Endodermal cell (in vitro differentiated cells): ENCODE measurements at regions not wholly inside any gene's neighbourhood (a gene's known extent, or its start where the extent isn't known, plus 50 kb on each side); places are given as distances from the start of the nearest gene placed in this dataset.
"Not testable (repeated sequence)": the region's sequence is repeated elsewhere in the genome, so short reads cannot be mapped to it uniquely, and the experiment has no call there.

Experiments used
- DNase-seq: peaks from one replicate; pipeline ENCODE4 v3.0.0-alpha.2; 2017
- H3K27ac ChIP-seq: 2 replicates; pipeline ENCODE4 v1.5.1; 2013; ENCODE audit warnings: mild to moderate bottlenecking, low read depth, low read length, moderate library complexity
- H3K27me3 ChIP-seq: 2 replicates; pipeline ENCODE4 v1.6.1; 2013; ENCODE audit warnings: mild to moderate bottlenecking, low read length, moderate library complexity; ENCODE audit not compliant: insufficient read depth, control insufficient read depth, poor library complexity, severe bottlenecking
- H3K36me3 ChIP-seq: 2 replicates; pipeline ENCODE4 v1.7.0; 2013; ENCODE audit warnings: mild to moderate bottlenecking, low read length, moderate library complexity; ENCODE audit not compliant: control insufficient read depth, insufficient read depth
- H3K4me1 ChIP-seq: one replicate; pipeline ENCODE4 v1.7.0; 2013; ENCODE audit warnings: low read length; ENCODE audit not compliant: control insufficient read depth, insufficient read depth
- H3K4me3 ChIP-seq: 2 replicates; pipeline ENCODE4 v1.5.1; 2013; ENCODE audit warnings: mild to moderate bottlenecking, low read length, moderate library complexity
- H3K9ac ChIP-seq: 2 replicates; pipeline ENCODE4 v1.6.1; 2013; ENCODE audit warnings: mild to moderate bottlenecking, low read length, moderate library complexity; ENCODE audit not compliant: poor library complexity, severe bottlenecking; ENCODE audit errors: extremely low read depth
- H3K9me3 ChIP-seq: 2 replicates; pipeline ENCODE4 v1.6.1; 2013; ENCODE audit warnings: mild to moderate bottlenecking, low read length, moderate library complexity; ENCODE audit not compliant: control insufficient read depth
- H3K27ac Mint-ChIP-seq: 2 replicates; pipeline ENCODE4 v1.8.0; 2020; ENCODE audit warnings: mixed read lengths
- H3K27me3 Mint-ChIP-seq: 2 replicates; pipeline ENCODE4 v1.8.0; 2021; ENCODE audit warnings: mild to moderate bottlenecking, mixed read lengths; ENCODE audit not compliant: insufficient read depth
- H3K36me3 Mint-ChIP-seq: 2 replicates; pipeline ENCODE4 v1.8.0; 2020; ENCODE audit warnings: low read depth, mixed read lengths
- H3K4me1 Mint-ChIP-seq: 2 replicates; pipeline ENCODE4 v1.8.0; 2020; ENCODE audit warnings: mixed read lengths
- H3K4me3 Mint-ChIP-seq: 2 replicates; pipeline ENCODE4 v1.8.0; 2020; ENCODE audit warnings: mild to moderate bottlenecking, moderate library complexity, mixed read lengths
- H3K9me3 Mint-ChIP-seq: 2 replicates; pipeline ENCODE4 v1.8.0; 2020; ENCODE audit warnings: mild to moderate bottlenecking, mixed read lengths
- CTCF ChIP-seq: fragments of 200-600 bp; sonication (generic); conservative IDR thresholded peaks from 2 replicates; pipeline ENCODE4 v1.5.0; 2021; ENCODE audit warnings: antibody characterized with exemption, mild to moderate bottlenecking
- WGBS, 2 experiments: methylation state at CpG; one replicate each; pipeline versions ENCODE4 v1.1.5 to v1.1.7; 2013; ENCODE audit warnings: missing lambda C conversion rate in 2 of 2, mixed read lengths in 1 of 2; ENCODE audit not compliant: insufficient coverage in 1 of 2, insufficient read length in 1 of 2; 5-methylcytosine and 5-hydroxymethylcytosine counted together

- TF ChIP-seq CTCF, result no peak
- H3K36me3 Mint-ChIP-seq, result no peaks in the 10 kb centered on the region
- DNase-seq, result no peak
- H3K4me1 Mint-ChIP-seq, result peaks cover 23% of the 10 kb centered on the region
- no peaks in the 10 kb centered on the region for H3K27me3 Mint-ChIP-seq
- no peaks in the 10 kb centered on the region for H3K36me3 ChIP-seq
- peaks cover 15% of the 10 kb centered on the region for H3K9me3 Mint-ChIP-seq
- H3K27ac ChIP-seq, result no peak overlapping the region
- no peaks in the 10 kb centered on the region for H3K27me3 ChIP-seq
- no peak overlapping the region for H3K4me3 Mint-ChIP-seq
- H3K27ac Mint-ChIP-seq, result no peak overlapping the region
- peaks cover 21% of the 10 kb centered on the region for H3K9me3 ChIP-seq
- H3K9ac ChIP-seq, result no peak overlapping the region
- H3K4me3 ChIP-seq, result no peak overlapping the region
- H3K4me1 ChIP-seq, result peaks cover 4% of the 10 kb centered on the region
Measured at GRCh38 chr4:127525608-127526007, 107.1 kb upstream of the INTU start.

- 90% methylated on average over 1 of the region's 1 CpG; no CpG with 5 or more reads in 1 of the 2 experiments for WGBS, 2 experiments
Measured at GRCh38 chr4:127528302-127528701, 104.5 kb upstream of the INTU start.

GRCh38 chr4:127529879-127530278, 102.9 kb upstream of the INTU start:
- H3K27ac ChIP-seq, H3K27me3 Mint-ChIP-seq, H3K4me3 Mint-ChIP-seq, DNase-seq, H3K27me3 ChIP-seq, H3K9me3 Mint-ChIP-seq, H3K9me3 ChIP-seq, H3K4me1 ChIP-seq, H3K9ac ChIP-seq, H3K36me3 Mint-ChIP-seq, H3K4me3 ChIP-seq, H3K36me3 ChIP-seq, H3K27ac Mint-ChIP-seq: not testable (repeated sequence)
- peaks cover 25% of the 10 kb centered on the region for H3K4me1 Mint-ChIP-seq

More at GRCh38 chr4:127528302-127528701, 104.5 kb upstream of the INTU start:
- Histone ChIP-seq H3K27ac (no peak overlapping the region), H3K27me3 (no peaks in the 10 kb centered on the region), H3K9me3 (peaks cover 12% of the 10 kb centered on the region), H3K9ac (no peak overlapping the region), H3K4me3 (no peak overlapping the region), H3K4me1 (peaks cover 4% of the 10 kb centered on the region), H3K36me3 (no peaks in the 10 kb centered on the region)
- Mint-ChIP-seq H3K9me3 (peaks cover 14% of the 10 kb centered on the region), H3K4me1 (peaks cover 28% of the 10 kb centered on the region), H3K27ac (peak overlapping the region; percentile 18), H3K36me3 (no peaks in the 10 kb centered on the region), H3K4me3 (no peak overlapping the region), H3K27me3 (no peaks in the 10 kb centered on the region)
- no peak for TF ChIP-seq CTCF
- no peak for DNase-seq

- H3K9me3 ChIP-seq, result peaks cover 15% of the 10 kb centered on the region
- H3K36me3 ChIP-seq, result no peaks in the 10 kb centered on the region
- Mint-ChIP-seq H3K4me1 (peaks cover 19% of the 10 kb centered on the region), H3K27ac (no peak overlapping the region), H3K9me3 (peaks cover 9% of the 10 kb centered on the region), H3K36me3 (no peaks in the 10 kb centered on the region), H3K27me3 (no peaks in the 10 kb centered on the region), H3K4me3 (no peak overlapping the region)
- no peak overlapping the region for H3K9ac ChIP-seq
- no peak for TF ChIP-seq CTCF
- no peak overlapping the region for H3K27ac ChIP-seq
- DNase-seq, result no peak
- peak overlapping the region; percentile 35 for H3K4me3 ChIP-seq
- WGBS, 2 experiments, result 92 to 100% methylated on average over 1 of the region's 1 CpG
- no peaks in the 10 kb centered on the region for H3K27me3 ChIP-seq
- no peaks in the 10 kb centered on the region for H3K4me1 ChIP-seq
Measured at GRCh38 chr4:127533028-127533700, 99.6 kb upstream of the INTU start.
